Breast epithelium (tissue), 3 donors: ENCODE measurements at regions not wholly inside any gene's neighbourhood (a gene's known extent, or its start where the extent isn't known, plus 50 kb on each side); places are given as distances from the start of the nearest gene placed in this dataset.

Source experiments
- POLR2A ChIP-seq: fragments of 450-650 bp; IDR thresholded peaks from one replicate; pipeline ENCODE4 v1.6.1; 2016; ENCODE audit warnings: antibody characterized with exemption, mild to moderate bottlenecking, moderate library complexity
- TF ChIP-seq, protein P1 (sequence below), 3 donors: fragments of 450-650 bp; IDR thresholded peaks; one replicate each; pipeline ENCODE4 v1.5.1; 2016 to 2017; ENCODE audit warnings: antibody characterized with exemption in 3 of 3, mild to moderate bottlenecking in 3 of 3, moderate library complexity in 3 of 3

GRCh38 chr15:53416219-53416940 lies 343.1 kb downstream of the WDR72 start:
- TF ChIP-seq, protein P1, sequence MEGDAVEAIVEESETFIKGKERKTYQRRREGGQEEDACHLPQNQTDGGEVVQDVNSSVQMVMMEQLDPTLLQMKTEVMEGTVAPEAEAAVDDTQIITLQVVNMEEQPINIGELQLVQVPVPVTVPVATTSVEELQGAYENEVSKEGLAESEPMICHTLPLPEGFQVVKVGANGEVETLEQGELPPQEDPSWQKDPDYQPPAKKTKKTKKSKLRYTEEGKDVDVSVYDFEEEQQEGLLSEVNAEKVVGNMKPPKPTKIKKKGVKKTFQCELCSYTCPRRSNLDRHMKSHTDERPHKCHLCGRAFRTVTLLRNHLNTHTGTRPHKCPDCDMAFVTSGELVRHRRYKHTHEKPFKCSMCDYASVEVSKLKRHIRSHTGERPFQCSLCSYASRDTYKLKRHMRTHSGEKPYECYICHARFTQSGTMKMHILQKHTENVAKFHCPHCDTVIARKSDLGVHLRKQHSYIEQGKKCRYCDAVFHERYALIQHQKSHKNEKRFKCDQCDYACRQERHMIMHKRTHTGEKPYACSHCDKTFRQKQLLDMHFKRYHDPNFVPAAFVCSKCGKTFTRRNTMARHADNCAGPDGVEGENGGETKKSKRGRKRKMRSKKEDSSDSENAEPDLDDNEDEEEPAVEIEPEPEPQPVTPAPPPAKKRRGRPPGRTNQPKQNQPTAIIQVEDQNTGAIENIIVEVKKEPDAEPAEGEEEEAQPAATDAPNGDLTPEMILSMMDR (IDR thresholded peaks at IDR 0.05): no peak
- no peak for TF ChIP-seq POLR2A
